ENCODE measurements at regions not wholly inside any gene's neighbourhood (a gene's known extent, or its start where the extent isn't known, plus 50 kb on each side); places are given as distances from the start of the nearest gene placed in this dataset.
"Not testable (repeated sequence)": the region's sequence is repeated elsewhere in the genome, so short reads cannot be mapped to it uniquely, and the experiment has no call there.

DNA sequence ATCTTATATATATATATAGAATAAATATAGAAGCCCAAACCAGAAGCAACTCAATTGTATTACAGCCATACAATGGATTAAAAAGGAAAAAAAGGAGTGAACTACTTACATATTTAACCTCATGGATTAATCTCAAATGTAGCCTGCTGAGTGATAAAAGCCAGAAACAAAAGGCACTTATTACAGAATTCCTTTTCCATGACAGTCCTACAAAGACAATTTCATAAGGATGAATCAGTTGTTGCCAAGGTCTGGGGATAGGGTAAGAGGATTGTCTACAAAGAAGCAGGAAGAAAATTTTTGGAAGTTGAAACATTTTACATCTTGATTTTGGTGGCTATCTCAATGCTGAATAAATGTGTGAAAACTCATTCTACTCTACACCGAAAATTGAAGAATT lies 103.9 kb upstream of the DCC start:
- no peak for DNase-seq (ENCODE audit: extremely low read depth in 1 of 2, low read depth in 1 of 2)

DNA sequence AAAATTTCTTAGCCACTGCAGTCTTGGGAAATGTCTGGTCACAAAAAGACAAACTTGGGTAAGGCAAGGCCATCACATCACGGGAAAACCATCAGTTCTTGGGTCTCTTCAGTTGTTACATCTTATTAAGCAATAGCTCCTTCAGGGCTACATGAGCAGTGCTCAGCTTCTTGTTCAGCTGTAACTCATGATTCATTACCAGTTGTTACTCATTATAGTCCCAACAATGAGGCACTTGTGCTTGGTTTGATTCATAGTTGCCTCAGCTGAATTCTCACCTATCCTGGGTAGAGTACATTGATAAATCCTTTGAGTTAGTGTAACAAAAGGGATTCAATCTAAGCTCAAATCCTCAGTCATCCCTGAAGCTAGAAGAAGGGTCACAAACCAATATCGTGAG lies 102.4 kb upstream of the DCC start:
- DNase-seq (ENCODE audit: extremely low read depth in 1 of 2, low read depth in 1 of 2), result no peak

- DNase-seq (ENCODE audit: extremely low read depth in 1 of 2, low read depth in 1 of 2), result no peak
Observed at GRCh38 chr18:52242711-52243110, 97.3 kb upstream of the DCC start.

DNA sequence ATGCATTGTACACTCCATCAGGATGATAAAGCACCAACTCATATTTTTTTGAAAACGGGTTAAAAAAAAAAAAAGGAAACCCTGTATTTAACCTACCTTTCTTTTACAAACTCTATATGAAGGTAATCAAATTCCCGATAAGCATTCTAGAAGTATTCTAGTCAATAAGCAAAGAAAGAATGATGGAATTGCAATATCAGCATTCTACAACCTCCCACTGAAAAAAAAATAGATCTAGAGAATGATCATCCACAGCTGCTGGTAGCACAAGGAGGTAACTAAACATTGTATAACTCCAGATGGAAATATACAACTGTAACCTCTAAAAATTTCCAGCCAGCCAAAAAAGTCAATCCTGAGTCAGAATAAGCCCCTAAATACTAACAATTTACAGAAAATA lies 95.3 kb upstream of the DCC start:
- DNase-seq (ENCODE audit: extremely low read depth in 1 of 2, low read depth in 1 of 2), result no peak

GRCh38 chr18:52254367-52254766 lies 85.6 kb upstream of the DCC start:
- no peak for DNase-seq (ENCODE audit: extremely low read depth in 1 of 2, low read depth in 1 of 2)

GRCh38 chr18:52257417-52257816 lies 82.6 kb upstream of the DCC start:
- DNase-seq (ENCODE audit: extremely low read depth in 1 of 2, low read depth in 1 of 2), result not testable (repeated sequence)

GRCh38 chr18:52275817-52276216 lies 64.2 kb upstream of the DCC start:
- DNase-seq (ENCODE audit: extremely low read depth in 1 of 2, low read depth in 1 of 2), result no peak

- no peak for DNase-seq (ENCODE audit: extremely low read depth in 1 of 2, low read depth in 1 of 2)
Observed at GRCh38 chr18:52277785-52278184, 62.2 kb upstream of the DCC start.

GRCh38 chr18:52278191-52278590 lies 61.8 kb upstream of the DCC start:
- no peak for DNase-seq (ENCODE audit: extremely low read depth in 1 of 2, low read depth in 1 of 2)

- no peak for DNase-seq (ENCODE audit: extremely low read depth in 1 of 2, low read depth in 1 of 2)
Observed at GRCh38 chr18:52280702-52281101, 59.3 kb upstream of the DCC start.

DNA sequence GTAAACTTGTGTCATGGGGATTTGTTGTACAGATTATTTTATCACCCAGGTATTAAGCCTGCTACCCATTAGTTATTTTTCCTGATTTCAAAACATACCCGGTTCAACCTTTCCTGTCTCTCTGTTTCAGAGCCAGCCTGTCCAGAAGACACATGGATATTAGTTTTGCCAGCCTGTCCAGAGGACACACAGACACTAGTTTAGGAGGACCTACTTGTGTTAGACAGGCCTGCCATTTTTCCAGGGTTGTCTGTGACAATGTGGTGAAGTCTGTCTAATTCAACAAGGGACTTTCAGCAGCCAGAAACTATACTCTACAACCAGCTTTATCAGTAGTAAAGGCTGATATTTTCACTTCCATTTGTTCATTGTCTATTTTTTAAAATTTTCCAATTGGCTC lies 56.1 kb upstream of the DCC start:
- DNase-seq (ENCODE audit: extremely low read depth in 1 of 2, low read depth in 1 of 2), result no peak

- no peak for DNase-seq (ENCODE audit: extremely low read depth in 1 of 2, low read depth in 1 of 2)
Observed at GRCh38 chr18:52286675-52287074, 53.3 kb upstream of the DCC start.

DNA sequence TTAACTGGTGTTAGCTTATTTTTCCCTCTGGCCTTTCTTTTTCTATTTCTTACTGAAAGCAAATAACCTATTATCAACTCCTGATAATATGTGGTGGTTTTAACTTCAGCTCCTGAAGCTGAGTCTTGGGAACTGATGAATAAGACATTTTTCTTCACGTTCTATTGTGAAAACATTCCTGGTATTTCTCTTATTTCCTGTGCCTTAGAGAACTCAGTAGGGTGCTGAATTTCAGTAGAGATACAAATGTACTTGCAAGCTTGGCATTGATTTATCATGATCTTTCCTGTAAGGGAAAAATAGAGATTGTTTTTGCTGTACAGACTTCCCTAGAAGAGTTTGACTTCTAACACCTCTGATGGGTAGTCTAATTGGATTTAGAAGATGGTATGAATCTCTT lies 52.8 kb upstream of the DCC start:
- DNase-seq (ENCODE audit: extremely low read depth in 1 of 2, low read depth in 1 of 2), result no peak

DNA sequence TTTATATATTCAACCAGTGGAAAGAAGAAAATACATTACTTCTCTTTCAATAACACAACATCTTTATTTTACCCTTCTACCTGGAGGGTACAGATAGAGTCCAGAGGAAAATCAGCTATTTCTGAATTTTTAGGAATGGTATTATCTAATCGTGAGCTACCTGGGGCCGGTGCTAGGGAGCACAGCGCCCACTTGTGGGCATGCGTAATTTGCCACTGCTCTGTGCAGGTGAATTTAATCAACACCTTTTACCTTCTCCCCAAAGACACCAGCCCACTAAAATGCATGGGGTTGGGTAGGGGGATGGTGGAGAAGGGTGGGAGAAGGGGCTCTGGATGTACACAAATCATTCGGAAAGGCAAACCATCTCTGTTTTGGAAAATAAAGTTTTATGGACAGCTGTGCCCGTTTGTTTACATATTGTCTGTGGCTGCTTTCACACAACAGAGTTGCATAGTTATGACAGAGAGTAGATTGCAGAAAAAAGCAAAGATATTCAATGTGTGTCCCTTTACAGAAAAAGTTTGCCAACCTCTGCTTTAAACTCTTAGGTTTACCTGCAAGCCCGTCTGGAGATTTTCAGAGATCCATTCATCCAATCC lies 51.5 kb upstream of the DCC start:
- DNase-seq (ENCODE audit: extremely low read depth in 1 of 2, low read depth in 1 of 2), result no peak

- DNase-seq (ENCODE audit: extremely low read depth in 1 of 2, low read depth in 1 of 2), result no peak
Observed at GRCh38 chr18:52289392-52289791, 50.6 kb upstream of the DCC start.
